HL-60 (cell line): ENCODE measurements at regions not wholly inside any gene's neighbourhood (a gene's known extent, or its start where the extent isn't known, plus 50 kb on each side); places are given as distances from the start of the nearest gene placed in this dataset.

Experiments used
- CTCF ChIP-seq: IDR thresholded peaks from one replicate; pipeline ENCODE4 v1.5.1; 2011; ENCODE audit warnings: low read length, control low read depth, inconsistent platforms; ENCODE audit not compliant: insufficient read depth
- GABPA ChIP-seq: IDR thresholded peaks from 2 replicates; pipeline ENCODE4 v1.6.1; 2012; ENCODE audit warnings: low read depth
- POLR2AphosphoS5 ChIP-seq: IDR thresholded peaks from 2 replicates; pipeline ENCODE4 v1.6.1; 2012; ENCODE audit warnings: low read depth
- REST ChIP-seq: IDR thresholded peaks from 2 replicates; pipeline ENCODE4 v1.6.1; 2012; ENCODE audit warnings: low read depth; ENCODE audit not compliant: insufficient replicate concordance
- SPI1 ChIP-seq: IDR thresholded peaks from 2 replicates; pipeline ENCODE4 v1.6.1; 2012; ENCODE audit warnings: low read depth, mild to moderate bottlenecking, borderline replicate concordance

GRCh38 chrX:5314148-5314547, 914.5 kb downstream of the NLGN4X start:
- TF ChIP-seq CTCF (no peak), POLR2AphosphoS5 (no peak), REST (no peak), GABPA (no peak), SPI1 (no peak)
